ENCODE measurements at regions not wholly inside any gene's neighbourhood (a gene's known extent, or its start where the extent isn't known, plus 50 kb on each side); places are given as distances from the start of the nearest gene placed in this dataset.

GRCh38 chr20:50256577-50256976 lies 65.9 kb downstream of the CEBPB start:
- in situ Hi-C loops (cut with MboI) (no loop called here), intact Hi-C loops (cut with micrococcal nuclease) (no loop called here)
- Histone ChIP-seq H3K4me2 (ENCODE audit: insufficient read depth, low read length) (no peak overlapping the region), H3K36me3 (ENCODE audit: control insufficient read depth, insufficient read depth, low read length) (no peaks in the 10 kb centered on the region), H2AFZ (ENCODE audit: low read depth, low read length) (peak overlapping the region; percentile 82), H3K9me3 (replicated peaks; ENCODE audit: control insufficient read depth, insufficient read depth, low read depth, low read length) (no peaks in the 10 kb centered on the region), H3K9ac (ENCODE audit: insufficient read depth in 1 of 2, low read depth in 2 of 2, low read length in 2 of 2) (peak overlapping the region in 1 of 2 experiments; percentile 14; a peak in 1 of 4 replicates), H3K4me3 (no peak overlapping the region), H3K4me1 (replicated peaks in 1 of 2; ENCODE audit: control insufficient read depth in 2 of 2, insufficient read depth in 2 of 2, low read length in 2 of 2) (peaks cover 26 to 27% of the 10 kb centered on the region in 2 experiments), H3K27ac (ENCODE audit: extremely low read depth, low read depth, low read length) (no peak overlapping the region), H4K20me1 (replicated peaks; ENCODE audit: control insufficient read depth, insufficient read depth, low read length) (no peaks in the 10 kb centered on the region), H3K79me2 (ENCODE audit: control insufficient read depth, insufficient read depth, low read length) (no peaks in the 10 kb centered on the region), H3K9me1 (ENCODE audit: control insufficient read depth, insufficient read depth, low read length) (no peaks in the 10 kb centered on the region), H3K27me3 (ENCODE audit: control insufficient read depth in 2 of 2, insufficient read depth in 2 of 2, low read length in 2 of 2) (no peaks in the 10 kb centered on the region)
- POLR2A ChIA-PET = no interaction called here
- TF ChIP-seq ZNF740 (CRISPR knock-in tag; IDR thresholded peaks at IDR 0.05) (peak; percentile 79), ZNF740 (tag; IDR thresholded peaks at IDR 0.05) (0 out of 4 replicates have a peak, but pooled peaks of 1 of the 2 experiments have one; percentile 24), SPI1 (IDR thresholded peaks at IDR 0.05; ENCODE audit: borderline replicate concordance, low read depth, low read length) (0 out of 2 replicates have a peak, but pooled peaks have one; percentile 32), ZNF41 (CRISPR knock-in tag; conservative IDR thresholded peaks at IDR 0.05) (no peak), FIP1L1 (IDR thresholded peaks at IDR 0.05; ENCODE audit: low read depth, low read length, poor library complexity, severe bottlenecking) (no peak), ZBTB40 (IDR thresholded peaks at IDR 0.05) (peak; percentile 58), ZBTB40 (CRISPR knock-in tag; IDR thresholded peaks at IDR 0.05) (no peak), CTCFL (IDR thresholded peaks at IDR 0.05; ENCODE audit: borderline replicate concordance, insufficient read depth, low read depth, low read length, poor library complexity, severe bottlenecking) (peak; percentile 48), MCM7 (IDR thresholded peaks at IDR 0.05) (no peak)
- peak in 2 of 4 experiments; percentile 31 to 35 for DNase-seq (ENCODE audit: extremely low read depth in 1 of 4, low spot score in 3 of 4)
- ATAC-seq = peak; percentile 68
- no peak for FAIRE-seq
- CTCF ChIA-PET (ENCODE audit: low intra/inter-chr PET ratio) = no interaction called here
- BruUV-seq (replicated peaks) = no TSS peak
- WGBS (ENCODE audit: insufficient coverage, low coverage, missing lambda C conversion rate) = 42% methylated on average over 6 of the region's 6 CpGs

Measured in K562 (cell line).